ENCODE measurements at regions not wholly inside any gene's neighbourhood (a gene's known extent, or its start where the extent isn't known, plus 50 kb on each side); places are given as distances from the start of the nearest gene placed in this dataset.

DNA sequence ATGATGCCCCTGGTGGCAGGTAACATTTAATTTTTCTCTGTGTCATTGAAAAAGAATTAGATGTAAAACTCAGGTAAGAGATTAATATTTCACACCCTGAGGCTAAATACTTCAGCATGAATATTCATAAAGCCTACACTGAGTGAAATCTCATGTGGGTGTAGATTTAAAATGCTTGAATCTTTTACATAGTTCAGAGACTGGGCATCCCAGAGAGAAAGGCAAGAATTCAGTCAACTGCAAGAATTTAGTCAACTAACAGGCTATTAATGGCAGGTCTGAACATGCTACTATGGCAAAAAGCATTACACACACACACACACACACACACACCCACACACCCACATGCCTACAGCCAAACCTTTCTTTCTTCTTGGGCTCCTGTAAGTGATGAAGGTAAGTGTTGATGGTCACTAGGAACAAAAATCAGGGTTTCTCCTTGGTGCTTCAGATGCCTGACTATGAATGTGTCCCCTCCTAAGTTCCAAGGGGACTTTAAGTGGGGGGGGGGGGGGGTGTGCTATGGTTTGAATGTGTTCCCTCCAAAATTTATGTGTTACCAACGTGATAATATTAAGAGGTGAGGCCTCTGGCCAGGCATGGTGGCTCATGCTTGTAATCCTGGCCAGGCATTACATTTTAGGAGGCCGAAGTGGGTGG lies 63.7 kb upstream of the PSMD7 start:
- no peak for DNase-seq

DNA sequence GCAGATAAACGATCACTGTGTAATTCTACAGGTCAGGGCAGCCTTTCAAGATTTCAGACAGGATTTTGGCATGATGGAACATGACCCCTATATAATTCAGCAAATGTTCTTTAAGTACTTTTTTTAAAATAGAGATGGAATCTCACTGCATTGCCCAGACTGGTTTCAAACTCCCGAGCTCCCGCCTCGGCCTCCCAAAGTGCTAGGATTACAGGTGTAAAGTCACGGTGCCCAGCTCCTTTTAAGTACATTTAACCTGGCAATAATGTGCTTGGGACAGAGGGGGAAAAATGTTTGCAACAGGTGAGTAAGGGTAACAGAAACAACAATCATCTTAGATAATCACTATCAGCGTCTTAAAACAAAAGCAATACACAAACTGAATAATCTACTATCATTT lies 66.5 kb upstream of the PSMD7 start:
- DNase-seq = no peak

DNA sequence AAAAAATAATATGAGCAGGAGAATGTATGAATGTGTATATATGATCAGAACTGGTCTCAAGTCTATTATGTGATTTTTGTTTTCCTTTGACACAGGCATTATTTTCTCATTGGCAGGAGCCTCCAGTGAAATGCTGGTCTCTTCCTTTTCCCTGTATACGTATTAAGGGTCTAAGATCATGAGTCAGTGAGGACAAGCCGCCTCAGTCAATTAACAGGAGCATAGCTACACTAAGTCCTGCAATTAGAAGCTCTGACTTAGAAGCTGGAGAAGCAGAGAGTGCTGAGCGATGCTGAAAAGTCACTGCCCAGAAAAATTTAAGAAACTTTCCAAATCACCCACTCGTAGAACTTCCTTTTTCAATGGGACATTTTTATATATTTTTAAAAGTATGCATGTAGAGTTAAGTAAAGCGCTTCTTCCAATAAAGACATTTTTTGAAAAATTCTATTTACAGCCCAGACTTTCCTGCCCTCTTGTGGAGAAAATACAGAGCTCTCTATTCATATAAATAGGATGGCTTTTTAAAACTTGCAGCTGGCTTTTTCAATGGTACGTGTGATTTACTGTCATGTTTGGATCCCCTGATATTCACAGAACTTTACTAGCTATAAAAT lies 70.2 kb upstream of the PSMD7 start:
- no peak for DNase-seq

DNA sequence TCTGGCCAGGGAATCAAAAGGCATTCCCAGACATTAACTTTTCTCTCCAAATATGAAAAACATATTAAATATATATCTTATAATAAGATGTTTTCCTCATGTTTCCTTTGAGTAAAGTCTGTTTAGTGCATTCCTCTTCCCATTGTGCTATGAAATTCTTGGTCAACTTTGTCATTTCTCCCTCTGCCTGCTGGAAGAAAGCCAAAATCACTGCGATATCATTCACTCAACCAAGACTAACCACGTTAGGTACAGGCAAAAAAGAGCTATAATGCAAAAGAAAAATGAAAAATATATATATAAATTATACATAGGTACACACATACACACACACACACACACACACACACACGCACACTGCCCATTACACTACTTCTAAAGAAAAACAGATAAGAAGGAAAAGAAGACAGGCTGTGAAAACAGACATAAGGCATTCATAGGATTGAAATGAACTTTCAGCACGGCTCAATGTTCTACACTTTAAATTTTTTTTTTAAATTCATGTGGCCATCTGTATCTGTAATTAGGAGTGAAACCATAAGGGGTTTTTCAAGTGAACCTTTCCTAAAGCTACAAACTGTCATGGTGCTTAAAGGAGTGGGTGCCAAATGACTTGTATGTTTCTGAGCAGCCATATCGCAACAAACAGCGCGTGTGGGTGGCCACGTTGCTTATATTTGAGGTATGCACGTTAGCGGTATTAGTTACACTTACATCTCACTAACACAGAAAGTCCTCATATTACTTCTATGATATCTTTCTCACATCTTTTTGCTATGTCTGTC lies 71.6 kb upstream of the PSMD7 start:
- DNase-seq = no peak

DNA sequence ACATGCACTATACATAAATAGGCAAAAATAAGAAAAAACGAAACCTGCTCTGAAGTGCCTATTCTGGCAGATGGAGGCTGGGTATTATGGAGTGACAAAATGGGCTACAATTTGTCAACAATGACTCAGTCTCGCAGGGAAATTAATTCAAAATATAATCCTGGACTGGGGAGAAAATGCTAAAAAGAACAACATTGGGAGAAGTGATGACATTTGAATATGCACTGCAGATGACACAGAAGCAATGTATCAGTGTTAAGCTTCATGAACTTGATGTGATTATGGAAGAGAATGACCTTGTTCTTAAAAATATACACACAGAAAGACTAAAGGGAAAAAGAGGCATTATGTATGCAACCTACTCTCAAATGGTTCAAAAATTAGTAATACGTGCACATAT lies 74.8 kb upstream of the PSMD7 start:
- no peak for DNase-seq

DNA sequence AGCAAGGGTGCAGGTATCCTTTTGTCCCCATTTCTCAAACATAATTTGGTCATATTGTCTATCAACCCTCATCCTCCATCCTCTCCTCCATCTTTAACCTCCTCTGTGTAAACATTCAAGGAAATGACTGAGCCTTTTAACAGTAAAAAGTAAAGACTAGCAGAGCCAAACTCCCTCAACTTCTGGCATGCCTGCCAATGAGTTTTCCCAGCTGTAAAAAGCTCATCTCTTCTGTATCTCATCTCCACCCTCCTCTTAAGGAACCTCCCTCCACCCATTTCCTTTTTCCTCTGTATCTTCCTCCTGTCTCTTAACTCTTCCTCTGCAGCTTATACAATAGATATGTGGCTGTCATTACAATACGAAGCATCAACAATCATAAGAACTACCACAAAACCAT lies 76.9 kb upstream of the PSMD7 start:
- DNase-seq = no peak

DNA sequence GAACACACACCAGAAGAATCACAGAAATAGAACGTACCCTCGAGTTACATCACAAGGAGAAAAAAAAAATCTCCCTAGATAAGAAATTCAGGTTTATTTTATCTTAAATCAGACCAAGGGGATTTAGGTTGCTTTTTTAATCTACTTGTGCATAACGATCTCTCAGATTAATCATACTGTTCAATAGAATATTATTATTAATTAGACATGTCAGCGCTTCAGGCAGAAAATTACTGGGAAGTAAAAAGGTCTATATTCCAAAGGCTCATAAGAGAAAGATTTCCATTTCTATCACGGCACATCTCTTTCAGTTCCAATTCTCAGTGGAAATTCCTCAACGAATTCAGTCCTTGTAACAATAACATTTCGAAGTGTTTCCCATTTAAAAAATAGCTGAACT lies 77.7 kb upstream of the PSMD7 start:
- DNase-seq = no peak

DNA sequence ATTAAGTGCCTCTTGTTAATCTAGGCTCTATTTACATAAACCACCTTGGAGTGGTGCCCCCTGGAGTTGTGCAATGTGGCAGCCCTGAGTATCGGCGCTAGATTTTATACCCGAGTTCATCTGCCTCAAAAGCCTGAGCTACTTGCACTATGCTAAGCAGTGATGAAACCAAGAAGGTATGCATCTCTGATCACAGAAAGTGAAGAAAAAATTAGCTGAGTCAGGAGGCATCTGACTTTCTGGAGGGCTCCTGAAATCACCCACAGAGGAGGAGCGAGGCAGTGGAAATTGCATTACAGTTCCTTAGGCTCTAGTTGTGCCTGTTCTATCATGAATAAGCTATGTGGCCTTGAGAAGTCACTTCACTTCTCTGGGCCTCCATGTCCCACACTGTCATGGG lies 80.3 kb upstream of the PSMD7 start:
- DNase-seq = no peak

DNA sequence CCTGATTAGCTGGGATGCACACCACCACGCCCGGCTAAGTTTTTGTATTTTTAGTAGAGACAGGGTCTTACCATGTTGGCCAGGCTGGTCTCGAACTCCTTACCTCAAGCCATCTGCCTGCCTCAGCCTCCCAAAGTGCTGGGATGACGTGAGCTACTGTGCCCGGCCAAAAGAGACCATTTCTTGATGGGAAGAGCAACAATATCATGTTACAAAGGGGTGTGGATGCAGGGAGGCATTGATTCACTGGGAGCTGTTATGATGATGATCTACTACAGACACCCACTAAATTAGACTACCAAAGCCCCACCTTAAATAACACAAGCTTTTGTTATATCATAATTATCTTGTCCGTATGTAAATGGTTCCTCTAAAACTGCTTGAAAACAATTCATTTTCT lies 81.4 kb upstream of the PSMD7 start:
- no peak for DNase-seq

DNA sequence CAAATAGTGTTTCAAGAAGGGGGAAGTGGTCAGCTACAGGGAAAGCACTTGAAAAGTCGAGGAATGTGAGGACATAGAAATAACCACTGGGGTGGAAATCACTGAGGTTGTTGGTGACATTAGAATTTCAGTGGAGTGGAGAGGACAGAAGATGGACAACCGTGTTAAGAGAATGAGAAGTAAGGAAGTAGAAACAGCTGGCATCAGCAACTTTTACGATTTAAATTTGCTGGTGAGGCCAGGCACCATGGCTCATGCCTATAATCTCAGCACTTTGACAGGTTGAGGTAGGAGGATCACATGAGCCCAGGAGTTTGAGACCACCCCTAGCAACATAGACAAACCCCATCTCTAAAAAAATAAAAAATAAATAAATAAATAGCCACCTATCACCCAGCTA lies 83.2 kb upstream of the PSMD7 start:
- DNase-seq = no peak

DNA sequence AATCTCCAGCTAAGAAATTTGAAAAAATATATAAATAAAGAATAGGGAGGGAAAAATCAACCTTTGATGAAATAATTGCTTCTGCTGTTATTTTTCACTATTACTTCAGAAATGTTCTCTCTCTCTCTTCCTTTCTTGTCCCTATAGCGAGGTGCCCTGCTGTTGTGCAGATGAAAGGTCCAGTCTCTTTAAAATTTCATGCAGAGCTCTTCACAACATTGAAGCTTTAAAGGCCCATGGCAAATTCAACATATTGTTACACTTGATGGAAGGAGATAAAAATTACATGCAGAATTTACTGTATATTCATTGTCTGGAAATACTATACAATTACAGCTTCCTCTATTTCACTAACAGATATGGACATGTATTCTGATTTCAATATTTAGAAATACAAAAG lies 86.4 kb upstream of the PSMD7 start:
- DNase-seq = no peak

DNA sequence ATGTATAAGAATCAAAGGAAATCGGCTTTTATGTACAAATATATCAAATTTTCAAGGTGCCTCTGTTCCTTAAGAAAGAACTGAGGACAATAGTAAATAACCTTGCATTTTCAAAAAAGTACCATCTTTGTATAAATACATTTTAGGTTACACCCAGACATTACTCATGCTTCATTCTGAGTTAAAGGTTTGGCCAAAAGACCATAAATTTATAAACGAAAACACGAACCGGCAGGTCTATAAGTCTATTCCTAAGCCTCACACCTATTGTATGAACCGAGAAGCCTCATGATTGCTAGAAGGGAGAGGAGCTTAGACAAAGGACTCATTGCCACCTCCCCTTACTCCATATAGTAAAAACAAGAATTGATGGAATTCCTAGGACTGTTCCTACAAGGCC lies 94.6 kb upstream of the PSMD7 start:
- no peak for DNase-seq

DNA sequence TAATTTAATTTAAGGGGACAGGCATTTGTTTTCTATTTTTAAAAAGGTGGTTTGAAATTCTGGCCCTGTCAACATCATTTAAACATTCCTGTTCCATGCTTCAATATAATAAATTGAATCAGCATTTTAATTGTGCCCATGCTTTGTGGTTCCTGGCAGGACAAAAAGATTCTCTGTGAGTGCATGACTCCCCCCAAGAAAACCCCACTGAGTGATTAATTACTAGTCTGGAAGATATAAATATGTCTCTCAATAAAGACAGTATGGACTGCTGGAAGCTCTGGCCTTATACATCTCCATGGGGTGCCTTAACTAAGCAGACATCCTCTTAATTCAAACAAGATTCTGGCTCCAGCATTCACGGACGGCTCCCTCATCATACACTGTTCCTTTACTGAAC lies 95.0 kb upstream of the PSMD7 start:
- no peak for DNase-seq

DNA sequence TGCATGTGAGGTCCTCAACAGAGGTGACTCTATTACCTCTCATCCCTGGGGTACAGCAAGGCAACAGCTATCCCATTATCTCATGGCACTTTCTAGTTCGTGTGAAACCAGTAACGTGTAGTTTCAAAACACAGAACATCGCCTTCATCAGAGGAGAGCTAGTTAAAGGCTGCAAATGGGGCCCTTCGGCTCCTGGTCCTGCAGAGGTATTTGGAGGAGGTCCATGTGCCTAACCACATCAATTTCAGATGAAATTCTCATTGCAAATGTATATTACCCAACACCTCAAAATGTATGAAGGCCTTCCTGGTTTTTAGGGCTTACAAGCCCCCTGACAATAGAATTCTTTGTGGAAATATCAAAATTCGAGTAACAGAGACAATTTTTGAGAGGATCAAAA lies 95.7 kb upstream of the PSMD7 start:
- no peak for DNase-seq

DNA sequence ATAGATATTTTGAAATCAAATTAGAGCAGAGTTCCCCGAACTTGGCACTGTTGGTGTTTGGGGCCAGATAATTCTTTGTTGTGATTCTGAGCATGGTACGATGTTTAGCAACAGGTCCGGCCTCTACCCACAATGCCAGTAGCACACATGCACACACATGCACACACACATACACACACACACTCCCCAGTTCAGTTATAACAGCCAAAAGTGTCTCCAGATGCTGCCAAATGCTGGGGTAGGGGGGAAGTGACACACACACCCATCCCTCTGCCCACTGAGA lies 96.8 kb upstream of the PSMD7 start:
- DNase-seq = no peak

DNA sequence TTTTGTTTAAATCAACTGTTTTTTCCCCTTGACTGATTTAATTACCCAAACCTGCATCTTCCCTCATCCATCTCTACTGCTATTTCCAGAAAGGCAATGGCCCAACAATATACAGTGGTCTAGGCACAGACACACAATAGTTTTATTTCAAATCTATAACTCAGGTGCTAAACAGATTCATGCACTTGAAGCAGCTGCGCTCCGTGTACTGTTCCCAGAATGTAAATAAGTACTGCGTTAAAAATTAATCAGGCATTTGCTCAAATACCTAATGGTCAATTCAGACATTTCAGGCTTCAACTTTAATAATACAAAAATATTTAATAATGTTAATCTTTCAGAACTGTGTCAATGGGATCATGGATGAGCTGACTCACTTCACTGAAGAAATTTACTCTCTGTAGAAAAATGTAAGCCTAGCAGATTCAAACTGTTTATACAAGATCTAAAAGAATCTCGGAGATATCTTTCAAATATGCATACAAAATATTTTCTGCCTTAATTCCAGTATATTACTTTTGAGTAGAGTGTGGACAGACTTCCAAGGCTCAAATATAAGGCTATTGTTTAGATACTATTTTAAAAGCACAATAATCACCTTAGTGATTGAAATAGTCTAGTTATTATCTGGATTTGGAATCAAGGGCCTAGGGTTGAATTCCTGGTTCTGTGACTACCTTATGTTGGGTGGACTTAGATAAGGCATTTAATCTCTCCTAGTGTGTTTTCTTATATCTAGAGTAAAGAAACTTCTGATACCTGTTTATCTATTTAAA lies 97.4 kb upstream of the PSMD7 start:
- no peak for DNase-seq

DNA sequence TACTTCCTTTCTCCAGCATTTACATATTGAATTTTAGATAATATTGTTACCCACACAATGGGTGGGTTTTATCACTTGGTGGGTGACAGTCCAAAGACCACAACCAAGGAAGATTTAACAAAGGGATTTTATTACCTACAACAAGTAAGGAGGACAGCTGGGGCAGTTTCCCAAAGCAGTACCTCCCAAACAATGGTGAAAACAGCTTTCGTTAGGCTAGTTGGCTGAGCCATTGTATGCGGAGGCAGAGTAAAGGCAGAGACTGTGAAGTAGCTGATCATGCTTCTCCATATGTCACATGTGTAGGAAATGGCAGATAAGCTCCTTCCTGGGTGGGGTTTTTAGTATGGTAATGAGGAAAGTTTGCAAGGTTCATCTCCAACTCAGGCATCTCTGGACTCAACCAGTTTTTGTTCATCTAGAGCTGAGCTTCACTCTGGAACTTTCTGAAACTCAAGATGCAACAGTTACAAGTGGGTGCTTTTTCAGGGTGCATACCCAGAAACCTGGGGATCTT lies 104.3 kb upstream of the PSMD7 start:
- DNase-seq = no peak

DNA sequence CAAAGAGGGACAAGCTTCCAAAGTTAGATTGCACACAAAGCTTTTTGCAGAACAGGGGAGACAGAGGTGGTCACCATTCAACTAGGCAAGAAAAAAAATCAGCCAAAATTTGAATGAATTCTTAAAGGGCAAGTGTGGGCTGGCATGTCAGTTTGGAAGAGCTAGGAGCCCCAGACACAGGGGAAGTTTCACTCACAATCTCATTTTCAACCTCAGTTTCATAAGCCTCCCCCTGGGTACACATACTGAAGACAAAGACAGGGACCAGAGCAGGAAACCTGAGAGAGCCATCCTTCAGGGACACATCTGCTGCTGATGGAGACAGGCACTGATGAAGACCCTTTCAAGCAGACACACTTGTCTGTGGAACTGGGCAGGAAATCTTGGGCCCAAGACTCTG lies 106.3 kb upstream of the PSMD7 start:
- DNase-seq = no peak

DNA sequence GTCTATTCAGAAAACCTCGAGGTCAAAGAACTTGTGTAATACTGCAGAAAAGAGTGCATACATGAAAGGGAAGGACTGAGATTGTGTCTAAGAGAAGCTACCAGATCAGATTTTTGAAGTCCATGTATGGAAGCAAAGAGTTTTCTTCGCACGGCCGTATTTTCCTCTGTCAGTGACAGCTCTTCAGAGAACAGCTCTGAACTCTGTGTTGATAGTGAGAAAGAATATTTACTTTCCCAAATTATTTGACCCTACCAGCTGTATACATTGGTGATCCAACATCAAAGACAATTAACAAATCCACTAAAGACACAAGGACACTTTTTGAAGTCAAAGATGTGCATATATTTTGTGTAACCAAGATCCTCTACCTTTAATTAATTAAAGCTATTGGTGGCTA lies 107.8 kb upstream of the PSMD7 start:
- DNase-seq = no peak

DNA sequence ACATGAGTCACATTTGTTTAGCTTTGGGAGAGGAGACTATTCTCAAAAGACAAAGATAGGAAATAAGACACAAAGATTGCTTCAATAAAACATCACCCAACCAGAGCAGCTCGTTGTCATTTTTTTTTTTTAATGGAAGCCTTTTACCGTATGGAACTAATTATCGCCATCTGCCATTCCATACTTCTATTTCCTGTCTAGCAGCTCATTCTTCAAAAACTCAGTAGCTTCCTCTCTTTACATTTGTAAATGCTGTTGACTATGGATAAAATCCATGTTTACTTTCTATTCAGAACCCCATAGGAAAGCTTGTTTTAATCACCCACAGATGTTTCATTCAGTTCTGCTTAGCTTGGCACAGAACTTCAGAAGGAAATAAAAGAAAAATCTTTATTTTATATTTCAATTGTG lies 110.0 kb upstream of the PSMD7 start:
- no peak for DNase-seq

DNA sequence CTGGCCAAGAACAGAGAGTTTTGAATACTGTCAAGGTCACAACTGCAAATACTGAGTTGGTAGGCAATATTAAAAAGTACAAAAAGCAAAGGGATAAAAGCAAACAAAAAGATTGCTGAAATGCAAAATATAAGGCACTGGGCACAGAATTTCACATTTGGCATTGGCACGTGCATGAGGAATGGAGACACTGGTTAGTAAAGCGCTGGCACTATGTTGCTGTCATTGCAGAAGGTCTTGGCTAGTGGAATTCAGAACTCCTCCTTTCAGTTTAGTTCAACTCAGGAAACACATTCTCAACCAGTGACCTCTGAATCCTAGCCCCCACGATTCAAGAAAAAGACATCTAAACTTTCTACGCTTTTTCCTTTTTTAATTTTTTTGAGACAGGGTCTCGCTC lies 111.8 kb upstream of the PSMD7 start:
- DNase-seq = no peak

DNA sequence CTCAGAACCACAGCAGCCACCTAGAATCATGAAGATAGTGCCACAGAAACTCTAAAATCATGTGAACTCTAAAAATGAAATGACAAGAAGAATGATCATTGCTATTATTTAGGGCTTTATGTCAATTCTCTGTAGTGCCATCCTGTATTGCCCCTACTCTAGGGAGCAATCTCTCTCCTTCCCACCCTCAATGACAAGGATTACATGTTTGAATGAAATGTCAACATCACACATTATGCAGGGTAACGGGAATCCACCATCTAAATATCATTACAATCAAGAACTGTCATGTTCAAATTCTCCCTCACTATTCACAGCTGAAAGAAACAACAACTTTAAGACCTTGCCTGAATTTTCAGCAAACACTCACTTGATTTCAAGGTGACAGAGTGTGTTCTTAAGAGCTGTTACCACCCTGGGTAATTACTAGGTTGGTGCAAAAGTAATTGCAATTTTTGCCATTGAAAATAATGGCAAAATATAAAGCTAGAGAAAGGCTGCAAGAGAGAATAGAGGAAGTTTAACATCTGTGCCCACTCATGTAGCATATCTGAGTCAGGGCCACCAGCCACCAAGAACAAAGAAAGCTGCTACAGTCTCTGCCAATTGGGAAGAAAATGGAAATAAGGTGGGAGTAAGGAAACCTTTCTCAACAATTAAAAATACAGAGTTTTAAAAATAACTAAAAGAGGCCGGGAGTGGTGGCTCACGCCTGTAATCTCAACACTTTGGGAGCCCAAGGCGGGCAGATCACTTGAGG lies 112.8 kb upstream of the PSMD7 start:
- DNase-seq = no peak

All from CD4-positive, alpha-beta T cell treated with Interleukin-21 for 1 hour (primary cell).